ENCODE measurements at regions not wholly inside any gene's neighbourhood (a gene's known extent, or its start where the extent isn't known, plus 50 kb on each side); places are given as distances from the start of the nearest gene placed in this dataset.

DNA sequence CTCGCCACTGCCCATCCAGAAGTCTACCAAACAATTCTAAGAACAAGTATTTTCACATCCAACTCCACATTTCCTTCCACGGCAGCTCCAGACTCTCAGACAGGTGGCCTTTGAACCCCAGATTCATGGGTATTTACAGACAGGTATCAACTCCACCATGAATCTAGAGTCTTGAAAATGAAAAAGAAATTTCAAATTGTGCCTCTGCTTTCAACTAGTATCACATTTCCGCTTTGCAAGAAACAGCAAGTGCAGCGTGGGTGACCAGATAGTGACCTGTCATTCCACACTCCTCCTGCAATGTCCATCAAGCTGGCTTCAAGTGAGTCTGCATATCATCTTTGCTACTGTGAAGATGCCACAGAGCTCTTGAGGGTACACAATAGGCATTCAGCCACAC is 232.4 kb upstream of the RPL38 start:
- H3K9me3 ChIP-seq (ENCODE audit: control insufficient read depth, insufficient read depth, low read length) = no peaks in the 10 kb centered on the region
- 91% methylated on average over 4 of the region's 4 CpGs for WGBS (ENCODE audit: insufficient coverage)
- no peaks in the 10 kb centered on the region for H3K27me3 ChIP-seq (ENCODE audit: control insufficient read depth, insufficient read depth, low read length)
- no peaks in the 10 kb centered on the region for H3K4me1 ChIP-seq (ENCODE audit: control insufficient read depth, insufficient read depth, low read length)
- no peak for DNase-seq (ENCODE audit: low read depth in 4 of 6, low spot score in 6 of 6)
- H3K36me3 ChIP-seq (ENCODE audit: control insufficient read depth, insufficient read depth, low read length) = no peaks in the 10 kb centered on the region
- H3K4me3 ChIP-seq (ENCODE audit: low read depth, low read length) = no peak overlapping the region
- H3K27ac ChIP-seq (ENCODE audit: low read depth, low read length) = no peak overlapping the region

DNA sequence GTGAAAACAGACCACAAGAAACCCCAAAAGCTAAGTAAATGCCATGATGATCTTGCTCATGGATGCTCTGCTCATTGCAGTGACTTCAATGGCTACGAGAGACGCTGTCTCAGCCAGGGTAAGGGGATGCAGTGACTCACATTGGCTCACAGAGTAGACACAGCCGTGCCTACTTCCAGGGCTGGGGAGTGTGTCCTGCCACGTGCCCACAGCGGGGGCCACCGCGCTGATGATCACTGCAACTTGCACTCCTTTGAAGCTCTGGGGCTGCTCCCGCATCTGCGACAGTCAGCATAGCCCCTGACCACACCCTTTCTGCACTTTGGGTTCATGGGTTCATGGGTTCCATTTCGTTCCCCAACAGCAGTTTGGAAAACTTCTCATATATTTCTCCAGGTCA is 231.4 kb upstream of the RPL38 start:
- 93% methylated on average over 9 of the region's 10 CpGs for WGBS (ENCODE audit: insufficient coverage)

DNA sequence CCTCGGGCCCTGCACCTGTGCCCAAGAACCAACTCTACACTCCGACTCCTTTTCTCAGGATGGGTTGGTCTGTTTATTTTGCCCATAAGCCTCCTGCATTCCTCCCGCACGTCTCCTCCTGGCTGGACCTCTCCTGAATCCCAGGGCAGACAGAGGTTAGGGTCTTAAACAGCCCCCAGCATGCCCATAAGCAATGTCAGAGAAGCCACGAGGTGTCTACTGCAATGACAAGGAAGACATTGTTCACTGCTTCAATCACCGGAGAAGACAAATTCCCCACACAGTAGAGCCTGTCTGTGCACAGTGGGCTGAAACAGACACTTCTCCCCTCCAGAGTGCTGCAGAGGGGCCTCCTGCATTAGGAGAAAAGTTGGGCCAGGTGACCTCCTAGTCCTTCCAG is 230.6 kb upstream of the RPL38 start:
- Histone ChIP-seq H3K27ac (ENCODE audit: low read depth, low read length) (no peak overlapping the region), H3K27me3 (ENCODE audit: control insufficient read depth, insufficient read depth, low read length) (no peaks in the 10 kb centered on the region), H3K4me1 (ENCODE audit: control insufficient read depth, insufficient read depth, low read length) (peaks cover 12% of the 10 kb centered on the region), H3K9me3 (ENCODE audit: control insufficient read depth, insufficient read depth, low read length) (no peaks in the 10 kb centered on the region), H3K4me3 (ENCODE audit: low read depth, low read length) (no peak overlapping the region), H3K36me3 (ENCODE audit: control insufficient read depth, insufficient read depth, low read length) (no peaks in the 10 kb centered on the region)
- DNase-seq (ENCODE audit: low read depth in 4 of 6, low spot score in 6 of 6) = no peak
- WGBS (ENCODE audit: insufficient coverage) = 48% methylated on average over 5 of the region's 6 CpGs

More for the DNA sequence above, 231.4 kb upstream of the RPL38 start:
- Histone ChIP-seq H3K4me3 (ENCODE audit: low read depth, low read length) (no peak overlapping the region), H3K36me3 (ENCODE audit: control insufficient read depth, insufficient read depth, low read length) (no peaks in the 10 kb centered on the region), H3K9me3 (ENCODE audit: control insufficient read depth, insufficient read depth, low read length) (no peaks in the 10 kb centered on the region), H3K27me3 (ENCODE audit: control insufficient read depth, insufficient read depth, low read length) (no peaks in the 10 kb centered on the region), H3K27ac (ENCODE audit: low read depth, low read length) (no peak overlapping the region), H3K4me1 (ENCODE audit: control insufficient read depth, insufficient read depth, low read length) (peaks cover 6% of the 10 kb centered on the region)
- no peak for DNase-seq (ENCODE audit: low read depth in 4 of 6, low spot score in 6 of 6)

DNA sequence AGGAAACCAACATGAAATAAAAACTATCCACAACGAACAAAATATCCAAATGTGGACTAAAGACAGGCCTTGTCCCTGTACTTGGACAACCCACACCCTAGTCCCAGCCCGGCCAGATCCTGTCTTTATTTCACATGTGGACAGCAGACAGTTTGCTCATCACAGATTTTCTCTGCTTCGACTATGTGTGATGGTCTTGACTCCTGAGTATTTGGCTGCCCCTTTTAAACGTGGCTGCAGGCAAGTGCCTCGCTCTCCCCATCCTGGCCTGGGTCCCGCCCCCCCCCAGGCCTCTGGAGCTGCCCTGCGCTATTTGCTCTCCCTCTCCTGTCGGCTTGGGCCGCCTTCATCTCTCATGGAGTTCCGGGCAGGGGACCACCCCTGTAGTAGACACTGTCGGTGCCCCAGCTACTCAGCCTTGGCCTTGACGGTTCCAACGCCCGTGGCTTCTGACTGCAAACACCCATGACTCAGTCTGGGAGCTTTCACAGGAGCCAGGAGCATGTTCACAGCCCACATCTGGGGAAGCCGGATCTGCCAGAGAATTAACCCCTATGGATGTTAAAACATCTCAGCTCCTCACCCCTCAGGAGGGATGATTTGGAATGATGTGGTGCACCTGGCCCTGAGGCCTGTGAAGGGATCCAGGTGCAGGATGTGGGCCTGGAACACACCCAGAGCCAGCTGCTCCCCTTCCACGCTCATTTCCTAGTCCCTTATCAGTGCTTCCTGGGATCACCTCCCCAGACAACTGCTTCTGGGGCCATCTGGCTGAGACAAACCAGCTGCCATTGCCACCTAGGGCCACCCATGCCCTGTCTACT is 229.7 kb upstream of the RPL38 start:
- Histone ChIP-seq H3K9me3 (ENCODE audit: control insufficient read depth, insufficient read depth, low read length) (no peaks in the 10 kb centered on the region), H3K36me3 (ENCODE audit: control insufficient read depth, insufficient read depth, low read length) (no peaks in the 10 kb centered on the region), H3K27ac (ENCODE audit: low read depth, low read length) (no peak overlapping the region), H3K4me1 (ENCODE audit: control insufficient read depth, insufficient read depth, low read length) (peaks cover 12% of the 10 kb centered on the region), H3K4me3 (ENCODE audit: low read depth, low read length) (no peak overlapping the region), H3K27me3 (ENCODE audit: control insufficient read depth, insufficient read depth, low read length) (no peaks in the 10 kb centered on the region)
- WGBS (ENCODE audit: insufficient coverage) = 84% methylated on average over 14 of the region's 16 CpGs
- DNase-seq (ENCODE audit: low read depth in 4 of 6, low spot score in 6 of 6) = no peak

DNA sequence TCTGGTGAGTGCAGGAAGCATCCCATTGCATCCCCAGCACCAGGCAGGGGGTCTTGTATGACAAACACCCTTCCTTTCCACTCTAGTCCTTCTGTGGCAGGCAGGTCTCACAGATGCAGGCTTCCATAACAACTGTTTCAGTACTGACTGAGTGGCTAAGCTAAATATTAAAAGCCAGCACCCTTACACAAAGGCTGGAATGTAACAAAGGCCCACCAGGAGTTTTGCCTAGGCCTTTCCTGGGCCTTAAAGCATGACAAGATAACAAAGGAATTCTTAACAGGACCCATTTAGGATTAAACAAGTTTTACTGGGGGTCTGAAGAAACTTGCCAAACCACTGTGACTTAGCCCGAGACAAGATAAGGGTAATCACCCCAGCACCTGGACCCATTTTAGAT is 228.9 kb upstream of the RPL38 start:
- Histone ChIP-seq H3K9me3 (ENCODE audit: control insufficient read depth, insufficient read depth, low read length) (no peaks in the 10 kb centered on the region), H3K4me3 (ENCODE audit: low read depth, low read length) (no peak overlapping the region), H3K4me1 (ENCODE audit: control insufficient read depth, insufficient read depth, low read length) (peaks cover 12% of the 10 kb centered on the region), H3K36me3 (ENCODE audit: control insufficient read depth, insufficient read depth, low read length) (no peaks in the 10 kb centered on the region), H3K27ac (ENCODE audit: low read depth, low read length) (no peak overlapping the region), H3K27me3 (ENCODE audit: control insufficient read depth, insufficient read depth, low read length) (no peaks in the 10 kb centered on the region)
- no CpG with 5 or more reads among the region's 1 CpG for WGBS (ENCODE audit: insufficient coverage)
- DNase-seq (ENCODE audit: low read depth in 4 of 6, low spot score in 6 of 6) = no peak

DNA sequence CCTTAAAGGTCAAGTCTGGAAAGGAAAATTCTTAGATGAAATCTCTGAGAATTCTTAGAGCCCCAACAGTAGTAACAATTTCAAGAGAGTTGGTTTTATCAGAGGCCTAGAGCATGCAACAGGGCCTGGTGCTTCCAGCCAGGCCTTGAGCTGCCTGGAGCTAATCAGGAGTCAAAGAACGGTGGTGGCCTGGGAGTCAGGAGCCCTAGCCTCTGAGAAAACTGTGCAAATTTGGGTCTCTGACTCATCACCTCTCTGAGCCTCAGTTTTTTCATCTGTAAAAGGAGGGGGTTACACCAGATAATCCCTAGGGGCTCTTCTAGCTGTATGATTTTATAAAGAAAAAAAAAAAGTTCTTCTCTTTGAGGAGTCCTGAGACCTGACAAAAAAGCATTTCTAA is 227.3 kb upstream of the RPL38 start:
- H3K9me3 ChIP-seq (ENCODE audit: control insufficient read depth, insufficient read depth, low read length) = no peaks in the 10 kb centered on the region
- WGBS (ENCODE audit: insufficient coverage) = 100% methylated on average over 1 of the region's 1 CpG
- no peaks in the 10 kb centered on the region for H3K27me3 ChIP-seq (ENCODE audit: control insufficient read depth, insufficient read depth, low read length)
- H3K27ac ChIP-seq (ENCODE audit: low read depth, low read length) = no peak overlapping the region
- no peak overlapping the region for H3K4me3 ChIP-seq (ENCODE audit: low read depth, low read length)
- no peaks in the 10 kb centered on the region for H3K36me3 ChIP-seq (ENCODE audit: control insufficient read depth, insufficient read depth, low read length)
- H3K4me1 ChIP-seq (ENCODE audit: control insufficient read depth, insufficient read depth, low read length) = peaks cover 12% of the 10 kb centered on the region
- no peak for DNase-seq (ENCODE audit: low read depth in 4 of 6, low spot score in 6 of 6)

DNA sequence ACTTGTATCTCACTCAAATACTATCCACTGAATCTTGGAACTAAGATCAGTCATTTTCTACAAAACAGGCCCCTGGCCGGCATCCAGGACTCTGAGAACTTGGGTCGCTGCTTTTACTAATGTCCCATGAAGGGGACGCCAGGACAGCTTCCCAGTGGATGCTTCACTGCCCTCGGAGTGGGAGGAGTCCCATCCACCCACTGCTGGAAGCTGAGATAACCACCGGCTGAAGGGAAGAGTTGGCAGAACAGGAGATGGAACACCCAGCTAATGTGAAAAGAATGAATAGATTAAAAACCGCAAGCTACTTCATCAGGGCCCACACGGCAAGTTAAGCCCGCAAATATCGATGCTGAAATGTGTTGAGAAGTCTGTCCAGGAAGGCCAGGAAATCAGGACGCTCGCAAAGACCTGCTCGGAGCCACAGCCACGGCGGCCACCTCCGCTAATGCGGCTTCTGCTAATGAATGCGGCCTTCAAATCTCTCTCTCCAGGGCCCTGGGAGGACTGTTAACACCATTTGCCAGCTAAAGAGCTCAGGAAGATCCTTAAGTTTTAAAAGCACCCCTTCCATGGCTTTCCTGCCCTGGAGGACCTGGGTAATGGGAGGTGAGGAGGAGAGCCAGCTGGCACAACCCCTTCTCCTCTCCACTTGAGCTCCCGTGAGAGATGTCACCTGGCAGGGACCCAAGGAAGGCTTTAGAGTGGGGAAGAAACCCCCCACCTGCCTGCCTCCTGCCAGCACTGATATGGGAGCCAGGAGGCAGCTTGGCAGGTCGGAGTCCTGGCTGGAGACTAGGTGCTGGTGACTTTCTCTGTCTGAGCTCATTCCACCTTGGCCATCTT is 226.6 kb upstream of the RPL38 start:
- DNase-seq (ENCODE audit: low read depth in 4 of 6, low spot score in 6 of 6) = no peak
- WGBS (ENCODE audit: insufficient coverage) = 44% methylated on average over 9 of the region's 19 CpGs
- no peak overlapping the region for H3K27ac ChIP-seq (ENCODE audit: low read depth, low read length)
- no peak overlapping the region for H3K4me3 ChIP-seq (ENCODE audit: low read depth, low read length)
- no peaks in the 10 kb centered on the region for H3K36me3 ChIP-seq (ENCODE audit: control insufficient read depth, insufficient read depth, low read length)
- no peaks in the 10 kb centered on the region for H3K27me3 ChIP-seq (ENCODE audit: control insufficient read depth, insufficient read depth, low read length)
- no peaks in the 10 kb centered on the region for H3K9me3 ChIP-seq (ENCODE audit: control insufficient read depth, insufficient read depth, low read length)
- H3K4me1 ChIP-seq (ENCODE audit: control insufficient read depth, insufficient read depth, low read length) = peaks cover 12% of the 10 kb centered on the region

DNA sequence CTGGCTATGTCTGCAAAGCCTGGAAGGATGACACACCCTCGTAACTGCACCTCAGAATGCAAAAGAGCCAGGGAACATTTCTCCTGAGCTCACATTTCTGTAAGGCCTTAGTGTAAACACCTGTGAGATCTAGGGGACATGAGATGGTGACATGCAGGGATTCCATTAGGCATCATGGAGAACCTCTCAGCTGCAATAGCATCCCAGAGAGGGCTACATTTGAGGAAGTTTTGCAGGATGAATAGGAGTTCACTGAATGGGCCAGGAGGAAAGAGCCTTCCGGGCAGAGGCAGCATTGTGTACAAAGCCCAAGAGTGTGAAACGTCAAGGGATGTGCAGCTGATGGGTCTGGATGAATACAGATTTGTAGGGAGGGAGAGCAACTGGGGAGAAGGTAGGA is 223.0 kb upstream of the RPL38 start:
- WGBS (ENCODE audit: insufficient coverage) = 82% methylated on average over 2 of the region's 3 CpGs
- DNase-seq (ENCODE audit: low read depth in 4 of 6, low spot score in 6 of 6) = no peak
- Histone ChIP-seq H3K27me3 (ENCODE audit: control insufficient read depth, insufficient read depth, low read length) (no peaks in the 10 kb centered on the region), H3K9me3 (ENCODE audit: control insufficient read depth, insufficient read depth, low read length) (no peaks in the 10 kb centered on the region), H3K36me3 (ENCODE audit: control insufficient read depth, insufficient read depth, low read length) (no peaks in the 10 kb centered on the region), H3K27ac (ENCODE audit: low read depth, low read length) (no peak overlapping the region), H3K4me3 (ENCODE audit: low read depth, low read length) (no peak overlapping the region), H3K4me1 (ENCODE audit: control insufficient read depth, insufficient read depth, low read length) (peaks cover 12% of the 10 kb centered on the region)

DNA sequence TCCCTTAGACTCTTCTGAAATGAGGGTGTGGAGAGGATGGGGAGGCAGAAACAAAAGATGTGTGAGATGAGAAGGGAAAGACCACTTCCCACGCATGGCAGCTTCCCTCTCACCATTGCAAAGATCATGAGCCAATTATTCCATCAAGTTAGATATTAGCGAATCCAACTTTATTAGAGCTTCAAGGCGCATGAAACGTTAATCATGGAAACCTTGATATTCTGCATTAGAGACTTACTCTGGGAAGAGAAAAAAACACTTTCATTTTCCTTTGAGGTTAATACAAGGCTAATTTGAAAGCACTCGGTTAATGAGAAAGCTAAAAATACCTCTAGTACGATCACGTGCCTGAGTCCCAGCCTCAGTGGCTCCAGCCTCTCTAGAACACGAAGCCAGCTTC is 220.6 kb upstream of the RPL38 start:
- DNase-seq (ENCODE audit: low read depth in 4 of 6, low spot score in 6 of 6) = peak in 1 of 6 donors; percentile 70
- H3K9me3 ChIP-seq (ENCODE audit: control insufficient read depth, insufficient read depth, low read length) = no peaks in the 10 kb centered on the region
- no peaks in the 10 kb centered on the region for H3K36me3 ChIP-seq (ENCODE audit: control insufficient read depth, insufficient read depth, low read length)
- H3K27ac ChIP-seq (ENCODE audit: low read depth, low read length) = no peak overlapping the region
- no peaks in the 10 kb centered on the region for H3K4me1 ChIP-seq (ENCODE audit: control insufficient read depth, insufficient read depth, low read length)
- 60% methylated on average over 1 of the region's 8 CpGs for WGBS (ENCODE audit: insufficient coverage)
- no peak overlapping the region for H3K4me3 ChIP-seq (ENCODE audit: low read depth, low read length)
- no peaks in the 10 kb centered on the region for H3K27me3 ChIP-seq (ENCODE audit: control insufficient read depth, insufficient read depth, low read length)

All from spinal cord (tissue), 9 donors.